Endothelial cell of umbilical vein (primary cell): ENCODE measurements at regions not wholly inside any gene's neighbourhood (a gene's known extent, or its start where the extent isn't known, plus 50 kb on each side); places are given as distances from the start of the nearest gene placed in this dataset.

Experiments used
- MYC ChIP-seq: IDR thresholded peaks from one replicate; pipeline ENCODE4 v1.6.1; 2011; ENCODE audit warnings: mild to moderate bottlenecking, low read depth, low read length
- POLR2A ChIP-seq: IDR thresholded peaks from 2 replicates; pipeline ENCODE4 v1.6.1; 2012; ENCODE audit warnings: low read depth, mild to moderate bottlenecking, control low read depth, low read length
- POLR2AphosphoS5 ChIP-seq: IDR thresholded peaks from 2 replicates; pipeline ENCODE4 v1.6.1; 2012; ENCODE audit warnings: low read depth, mild to moderate bottlenecking, control low read depth, low read length, moderate library complexity; ENCODE audit not compliant: insufficient read depth
- TF ChIP-seq, protein P1 (sequence below), 2 donors: IDR thresholded peaks; 1 replicate in 1 of 2; 2 replicates in 1 of 2; pipeline ENCODE4 v1.5.1; 2011; ENCODE audit warnings: low read length in 2 of 2, mild to moderate bottlenecking in 2 of 2, moderate library complexity in 2 of 2, control low read depth in 1 of 2, inconsistent platforms in 1 of 2, low read depth in 1 of 2; ENCODE audit not compliant: insufficient read depth in 1 of 2; ENCODE audit errors: extremely low read depth in 1 of 2

DNA sequence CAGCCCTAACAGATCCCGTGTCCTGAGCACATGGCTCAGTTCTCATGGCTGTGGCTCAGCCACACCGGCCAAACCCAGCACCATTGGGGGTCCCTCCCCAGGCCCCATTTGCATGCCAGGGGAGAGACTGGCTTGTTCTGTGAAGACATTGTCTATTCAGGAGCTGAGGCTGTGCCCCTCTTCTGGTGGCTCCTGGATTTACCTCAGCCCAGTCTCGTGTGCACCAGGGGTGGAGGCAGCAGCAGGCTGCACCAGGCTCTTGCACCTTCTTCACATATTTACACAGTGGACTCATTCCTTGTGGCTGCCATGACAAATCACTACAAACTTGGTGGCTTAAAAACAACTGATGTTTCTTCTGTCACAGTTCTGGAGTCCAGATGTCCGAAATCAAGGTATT lies 92.4 kb upstream of the ITGA6 start:
- TF ChIP-seq, protein P1, sequence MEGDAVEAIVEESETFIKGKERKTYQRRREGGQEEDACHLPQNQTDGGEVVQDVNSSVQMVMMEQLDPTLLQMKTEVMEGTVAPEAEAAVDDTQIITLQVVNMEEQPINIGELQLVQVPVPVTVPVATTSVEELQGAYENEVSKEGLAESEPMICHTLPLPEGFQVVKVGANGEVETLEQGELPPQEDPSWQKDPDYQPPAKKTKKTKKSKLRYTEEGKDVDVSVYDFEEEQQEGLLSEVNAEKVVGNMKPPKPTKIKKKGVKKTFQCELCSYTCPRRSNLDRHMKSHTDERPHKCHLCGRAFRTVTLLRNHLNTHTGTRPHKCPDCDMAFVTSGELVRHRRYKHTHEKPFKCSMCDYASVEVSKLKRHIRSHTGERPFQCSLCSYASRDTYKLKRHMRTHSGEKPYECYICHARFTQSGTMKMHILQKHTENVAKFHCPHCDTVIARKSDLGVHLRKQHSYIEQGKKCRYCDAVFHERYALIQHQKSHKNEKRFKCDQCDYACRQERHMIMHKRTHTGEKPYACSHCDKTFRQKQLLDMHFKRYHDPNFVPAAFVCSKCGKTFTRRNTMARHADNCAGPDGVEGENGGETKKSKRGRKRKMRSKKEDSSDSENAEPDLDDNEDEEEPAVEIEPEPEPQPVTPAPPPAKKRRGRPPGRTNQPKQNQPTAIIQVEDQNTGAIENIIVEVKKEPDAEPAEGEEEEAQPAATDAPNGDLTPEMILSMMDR (IDR thresholded peaks at IDR 0.05; ENCODE audit: extremely low read depth in 1 of 2, insufficient read depth in 1 of 2, low read depth in 1 of 2, low read length in 2 of 2): no peak
- TF ChIP-seq POLR2AphosphoS5 (no peak), MYC (no peak), POLR2A (no peak)
